Fibroblast of lung (primary cell): ENCODE measurements at regions not wholly inside any gene's neighbourhood (a gene's known extent, or its start where the extent isn't known, plus 50 kb on each side); places are given as distances from the start of the nearest gene placed in this dataset.
A peak's percentile ranks its signal among the peaks of the same experiment; 100 is the strongest.

ENCODE experiments used
- DNase-seq, 2 donors: peaks; one replicate each; pipeline versions ENCODE4 v3.0.0 to v3.0.0-alpha.2; 2010; ENCODE audit warnings: low read depth in 2 of 2
- H2AFZ ChIP-seq: 2 replicates; pipeline ENCODE4 v1.5.1; 2012; ENCODE audit warnings: low read length, control low read depth, inconsistent platforms
- H3K27ac ChIP-seq: 2 replicates; pipeline ENCODE4 v1.5.1; 2011; ENCODE audit warnings: low read length, control low read depth; ENCODE audit not compliant: insufficient read depth
- H3K27me3 ChIP-seq: 2 replicates; pipeline ENCODE4 v1.5.1; 2011; ENCODE audit warnings: mild to moderate bottlenecking, low read length; ENCODE audit not compliant: control insufficient read depth, insufficient read depth
- H3K36me3 ChIP-seq: 2 replicates; pipeline ENCODE4 v1.5.1; 2011; ENCODE audit warnings: low read length; ENCODE audit not compliant: control insufficient read depth, insufficient read depth
- H3K4me1 ChIP-seq: 2 replicates; pipeline ENCODE4 v1.5.1; 2011; ENCODE audit warnings: low read length; ENCODE audit not compliant: control insufficient read depth, insufficient read depth; ENCODE audit errors: extremely low read depth
- H3K4me2 ChIP-seq: 2 replicates; pipeline ENCODE4 v1.5.1; 2011; ENCODE audit warnings: low read length, control low read depth; ENCODE audit not compliant: insufficient read depth; ENCODE audit errors: extremely low read depth
- H3K4me3 ChIP-seq, 4 experiments: fragments of 200-600 bp in 1 of 4; sonication (generic) in 1 of 4; replicated peaks in 1 of 4; 2 replicates each; pipeline ENCODE4 v1.5.1; 2011 to 2016; ENCODE audit warnings: low read length in 4 of 4, low read depth in 3 of 4, mild to moderate bottlenecking in 3 of 4, control low read depth in 2 of 4, inconsistent platforms in 1 of 4, mixed read lengths in 1 of 4; ENCODE audit not compliant: insufficient read depth in 1 of 4; ENCODE audit errors: control extremely low read depth in 1 of 4
- H3K79me2 ChIP-seq: 2 replicates; pipeline ENCODE4 v1.5.1; 2012; ENCODE audit warnings: mild to moderate bottlenecking, low read length, inconsistent platforms; ENCODE audit not compliant: control insufficient read depth, insufficient read depth
- H3K9ac ChIP-seq: 2 replicates; pipeline ENCODE4 v1.5.1; 2011; ENCODE audit warnings: mild to moderate bottlenecking, low read length, control low read depth; ENCODE audit not compliant: insufficient read depth
- H3K9me3 ChIP-seq: 2 replicates; pipeline ENCODE4 v1.5.1; 2012; ENCODE audit warnings: low read depth, low read length; ENCODE audit not compliant: control insufficient read depth, insufficient read depth
- H4K20me1 ChIP-seq: 2 replicates; pipeline ENCODE4 v1.5.1; 2011; ENCODE audit warnings: low read length; ENCODE audit not compliant: control insufficient read depth, insufficient read depth; ENCODE audit errors: extremely low read depth
- CTCF ChIP-seq, 2 donors: IDR thresholded peaks in 1 of 2; conservative IDR thresholded peaks in 1 of 2; 1 replicate in 1 of 2; 2 replicates in 1 of 2; pipeline ENCODE4 v1.5.1; 2011 to 2012; ENCODE audit warnings: low read length in 2 of 2, control low read depth in 1 of 2, inconsistent platforms in 1 of 2, low read depth in 1 of 2, mild to moderate bottlenecking in 1 of 2
- EZH2 ChIP-seq: IDR thresholded peaks from 2 replicates; pipeline ENCODE4 v1.5.1; 2012; ENCODE audit warnings: low read length, control low read depth, mild to moderate bottlenecking; ENCODE audit errors: missing control alignments

- Histone ChIP-seq H3K36me3 (no peaks in the 10 kb centered on the region), H3K27me3 (no peaks in the 10 kb centered on the region), H2AFZ (no peak overlapping the region), H3K4me2 (no peak overlapping the region), H3K9ac (no peak overlapping the region), H3K9me3 (no peaks in the 10 kb centered on the region), H3K4me3 (no peak overlapping the region), H3K27ac (no peak overlapping the region), H4K20me1 (no peaks in the 10 kb centered on the region), H3K79me2 (no peaks in the 10 kb centered on the region), H3K4me1 (peaks cover 8% of the 10 kb centered on the region)
- no peak for DNase-seq
- TF ChIP-seq CTCF (conservative IDR thresholded peaks at IDR 0.05 in 1 of 2, IDR thresholded peaks at IDR 0.05 in 1 of 2; ENCODE audit: low read depth in 1 of 2, low read length in 2 of 2): no peak
- no peak for TF ChIP-seq EZH2
Measured at GRCh38 chr5:36496471-36496870, 109.9 kb upstream of the SLC1A3 start.

GRCh38 chr5:36502608-36503007 is 103.8 kb upstream of the SLC1A3 start:
- H3K4me2 ChIP-seq: no peak overlapping the region
- no peaks in the 10 kb centered on the region for H3K4me1 ChIP-seq
- no peaks in the 10 kb centered on the region for H4K20me1 ChIP-seq
- no peaks in the 10 kb centered on the region for H3K36me3 ChIP-seq
- H3K27ac ChIP-seq: no peak overlapping the region
- H3K79me2 ChIP-seq: no peaks in the 10 kb centered on the region
- H3K27me3 ChIP-seq: no peaks in the 10 kb centered on the region
- H3K9me3 ChIP-seq: no peaks in the 10 kb centered on the region
- TF ChIP-seq EZH2 (no peak), CTCF (conservative IDR thresholded peaks at IDR 0.05 in 1 of 2, IDR thresholded peaks at IDR 0.05 in 1 of 2; ENCODE audit: low read depth in 1 of 2, low read length in 2 of 2) (no peak)
- peak; percentile 85 to 98 for DNase-seq
- H3K9ac ChIP-seq: no peak overlapping the region
- no peak overlapping the region for H2AFZ ChIP-seq
- H3K4me3 ChIP-seq: no peak overlapping the region

- no peak for TF ChIP-seq EZH2
- TF ChIP-seq CTCF (conservative IDR thresholded peaks at IDR 0.05 in 1 of 2, IDR thresholded peaks at IDR 0.05 in 1 of 2; ENCODE audit: low read depth in 1 of 2, low read length in 2 of 2): no peak
- no peaks in the 10 kb centered on the region for H3K4me1 ChIP-seq
- no peak overlapping the region for H3K4me2 ChIP-seq
- H3K79me2 ChIP-seq: no peaks in the 10 kb centered on the region
- no peak overlapping the region for H3K4me3 ChIP-seq
- H3K27me3 ChIP-seq: no peaks in the 10 kb centered on the region
- H3K9ac ChIP-seq: no peak overlapping the region
- H2AFZ ChIP-seq: no peak overlapping the region
- no peaks in the 10 kb centered on the region for H3K9me3 ChIP-seq
- no peaks in the 10 kb centered on the region for H4K20me1 ChIP-seq
- DNase-seq: peak in 1 of 2 donors; percentile 54
- no peak overlapping the region for H3K27ac ChIP-seq
- no peaks in the 10 kb centered on the region for H3K36me3 ChIP-seq
Measured at GRCh38 chr5:36505021-36505420, 101.4 kb upstream of the SLC1A3 start.
